ENCODE measurements at regions not wholly inside any gene's neighbourhood (a gene's known extent, or its start where the extent isn't known, plus 50 kb on each side); places are given as distances from the start of the nearest gene placed in this dataset.

GRCh38 chr10:81569488-81569887 is 305.5 kb upstream of the NRG3 start (continued):
- TF ChIP-seq ZBTB4 (CRISPR knock-in tag; IDR thresholded peaks at IDR 0.05; ENCODE audit: borderline replicate concordance) = no peak
- no peak for TF ChIP-seq ATAD3A (CRISPR knock-in tag; IDR thresholded peaks at IDR 0.05)
- TF ChIP-seq ZNF382 (CRISPR knock-in tag; IDR thresholded peaks at IDR 0.05; ENCODE audit: borderline replicate concordance) = no peak
- no peak for TF ChIP-seq NKX3-1 (CRISPR knock-in tag; IDR thresholded peaks at IDR 0.05)
- TF ChIP-seq ZUFSP (CRISPR knock-in tag; IDR thresholded peaks at IDR 0.05; ENCODE audit: borderline replicate concordance) = no peak
- no peak for TF ChIP-seq EHMT2 (IDR thresholded peaks at IDR 0.05; ENCODE audit: borderline replicate concordance, low read depth, low read length)
- no peak for TF ChIP-seq SETDB1 (CRISPR knock-in tag; IDR thresholded peaks at IDR 0.05; ENCODE audit: borderline replicate concordance)
- no peak for TF ChIP-seq ZNF775 (CRISPR knock-in tag; IDR thresholded peaks at IDR 0.05; ENCODE audit: borderline replicate concordance)

- H3K4me2 ChIP-seq (ENCODE audit: low read depth, low read length) = no peak overlapping the region
- no TSS peak for BruUV-seq (replicated peaks)
- H3K27me3 ChIP-seq (ENCODE audit: control insufficient read depth in 1 of 2, insufficient read depth in 2 of 2, low read length in 2 of 2) = no peaks in the 10 kb centered on the region; a peak in 1 of 5 replicates
- H2AFZ ChIP-seq (ENCODE audit: low read length) = no peak overlapping the region
- FAIRE-seq = no peak
- intact Hi-C loops (cut with micrococcal nuclease; ENCODE audit: unreplicated experiment) = no loop called here
- no peak overlapping the region for H3K27ac ChIP-seq (ENCODE audit: extremely low read length, insufficient read depth, low read length)
- DNase-seq (ENCODE audit: low spot score) = no peak
- peaks cover 86% of the 10 kb centered on the region for H3K9me3 ChIP-seq (ENCODE audit: low read length)
- in situ Hi-C loops (cut with HindIII; ENCODE audit: extremely low pct_ligation_motif_present, low pct_unique_long_range_greater_than_20kb) = no loop called here
- H3K36me3 ChIP-seq (replicated peaks in 1 of 2; ENCODE audit: control insufficient read depth in 1 of 2, insufficient read depth in 2 of 2, low read length in 2 of 2) = no peaks in the 10 kb centered on the region
- no peak overlapping the region for H3K9ac ChIP-seq (ENCODE audit: insufficient read depth, low read depth, low read length)
- H4K20me1 ChIP-seq (ENCODE audit: insufficient read depth, low read length) = no peaks in the 10 kb centered on the region
- H3K4me3 ChIP-seq (replicated peaks in 1 of 3; ENCODE audit: insufficient read depth in 1 of 3, low read depth in 2 of 3, low read length in 3 of 3) = no peak overlapping the region
- no peaks in the 10 kb centered on the region for H3K79me2 ChIP-seq (ENCODE audit: insufficient read depth, low read length)
- ATAC-seq = no peak
- 20% methylated on average over 1 of the region's 3 CpGs for WGBS (ENCODE audit: low lambda C conversion rate)
- H3K4me1 ChIP-seq (ENCODE audit: insufficient read depth, low read length) = no peaks in the 10 kb centered on the region
- ChIA-PET POLR2A (no interaction called here), CTCF (ENCODE audit: low intra/inter-chr PET ratio, low total read pairs) (no interaction called here)
- TF ChIP-seq FOXA1 (IDR thresholded peaks at IDR 0.05) (no peak), FOXA1 (CRISPR knock-in tag; IDR thresholded peaks at IDR 0.05) (no peak), ZNF230 (CRISPR knock-in tag; IDR thresholded peaks at IDR 0.05) (no peak), TEF (CRISPR knock-in tag; IDR thresholded peaks at IDR 0.05) (no peak), ZMAT5 (CRISPR knock-in tag; IDR thresholded peaks at IDR 0.05; ENCODE audit: borderline replicate concordance, low read depth) (no peak), ZNF317 (CRISPR knock-in tag; IDR thresholded peaks at IDR 0.05) (no peak), HNRNPH1 (optimal IDR thresholded peaks at IDR 0.05; ENCODE audit: low read depth, low read length) (no peak), CREB3 (CRISPR knock-in tag; IDR thresholded peaks at IDR 0.05) (no peak), CENPX (CRISPR knock-in tag; IDR thresholded peaks at IDR 0.05) (no peak)
These were observed 304.6 kb upstream of the NRG3 start for GRCh38 chr10:81570349-81570748.

Measured in HepG2 (cell line).